Colonic mucosa (tissue), 4 donors: ENCODE measurements at regions not wholly inside any gene's neighbourhood (a gene's known extent, or its start where the extent isn't known, plus 50 kb on each side); places are given as distances from the start of the nearest gene placed in this dataset.
"Not testable (repeated sequence)": the region's sequence is repeated elsewhere in the genome, so short reads cannot be mapped to it uniquely, and the experiment has no call there.

Source experiments
- DNase-seq: peaks from one replicate; pipeline ENCODE4 v3.0.0-alpha.2; 2020
- H3K27ac ChIP-seq: fragments of 200-600 bp; one replicate; pipeline ENCODE4 v1.8.0; 2021
- H3K27me3 ChIP-seq: fragments of 200-600 bp; one replicate; pipeline ENCODE4 v1.8.0; 2021
- H3K36me3 ChIP-seq: fragments of 200-600 bp; one replicate; pipeline ENCODE4 v1.8.0; 2021
- H3K4me1 ChIP-seq: fragments of 200-600 bp; one replicate; pipeline ENCODE4 v1.8.0; 2021; ENCODE audit warnings: mild to moderate bottlenecking
- H3K4me3 ChIP-seq: fragments of 200-600 bp; one replicate; pipeline ENCODE4 v1.8.0; 2021
- H3K9ac ChIP-seq, 2 donors: one replicate each; pipeline ENCODE4 v1.7.0; 2013; ENCODE audit warnings: control low read depth in 2 of 2, low read depth in 2 of 2, low read length in 2 of 2
- H3K9me3 ChIP-seq: fragments of 200-600 bp; one replicate; pipeline ENCODE4 v1.8.0; 2021
- intact Hi-C: fragments of 100-400 bp; cut with DNase I; formaldehyde crosslinking; loops from one replicate; pipeline ENCODE4 v1.14.1; 2022
- TF ChIP-seq, protein P1 (sequence below): fragments of 200-600 bp; IDR thresholded peaks from one replicate; pipeline ENCODE4 v1.8.0; 2022; ENCODE audit warnings: antibody characterized with exemption, mild to moderate bottlenecking
- donor health status: healthy.
- donor health status: DM: no; HTN: no; CAD: no.
- donor health status: DM: no; HTN: no; CAD: no.

DNA sequence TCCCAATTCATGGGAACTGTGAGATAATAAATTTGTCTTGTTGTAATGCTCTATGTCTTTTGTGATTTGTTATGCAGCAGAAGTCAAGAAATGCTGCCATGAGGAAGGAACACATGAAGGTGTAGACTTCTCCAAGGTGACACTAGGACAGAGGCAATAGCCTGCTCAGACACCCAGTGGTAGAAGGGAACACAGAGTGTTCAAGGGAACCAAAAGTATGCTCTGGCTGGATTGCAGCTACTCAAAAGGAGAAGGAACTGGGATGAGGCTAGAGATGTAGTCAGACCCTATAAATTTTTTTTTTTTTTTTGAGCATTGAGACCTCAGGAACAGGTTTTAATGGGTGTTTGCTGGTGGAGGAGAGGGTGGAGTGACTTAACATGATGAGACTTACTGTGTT is 232.5 kb downstream of the PARP8 start:
- no peak overlapping the region for H3K4me3 ChIP-seq
- H3K36me3 ChIP-seq, result no peaks in the 10 kb centered on the region
- H3K9me3 ChIP-seq, result no peaks in the 10 kb centered on the region
- intact Hi-C loops, result no loop called here
- DNase-seq, result no peak
- no peaks in the 10 kb centered on the region for H3K27me3 ChIP-seq
- TF ChIP-seq, protein P1, sequence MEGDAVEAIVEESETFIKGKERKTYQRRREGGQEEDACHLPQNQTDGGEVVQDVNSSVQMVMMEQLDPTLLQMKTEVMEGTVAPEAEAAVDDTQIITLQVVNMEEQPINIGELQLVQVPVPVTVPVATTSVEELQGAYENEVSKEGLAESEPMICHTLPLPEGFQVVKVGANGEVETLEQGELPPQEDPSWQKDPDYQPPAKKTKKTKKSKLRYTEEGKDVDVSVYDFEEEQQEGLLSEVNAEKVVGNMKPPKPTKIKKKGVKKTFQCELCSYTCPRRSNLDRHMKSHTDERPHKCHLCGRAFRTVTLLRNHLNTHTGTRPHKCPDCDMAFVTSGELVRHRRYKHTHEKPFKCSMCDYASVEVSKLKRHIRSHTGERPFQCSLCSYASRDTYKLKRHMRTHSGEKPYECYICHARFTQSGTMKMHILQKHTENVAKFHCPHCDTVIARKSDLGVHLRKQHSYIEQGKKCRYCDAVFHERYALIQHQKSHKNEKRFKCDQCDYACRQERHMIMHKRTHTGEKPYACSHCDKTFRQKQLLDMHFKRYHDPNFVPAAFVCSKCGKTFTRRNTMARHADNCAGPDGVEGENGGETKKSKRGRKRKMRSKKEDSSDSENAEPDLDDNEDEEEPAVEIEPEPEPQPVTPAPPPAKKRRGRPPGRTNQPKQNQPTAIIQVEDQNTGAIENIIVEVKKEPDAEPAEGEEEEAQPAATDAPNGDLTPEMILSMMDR, result no peak
- H3K9ac ChIP-seq, result no peak overlapping the region
- H3K4me1 ChIP-seq, result no peaks in the 10 kb centered on the region
- H3K27ac ChIP-seq, result no peak overlapping the region

DNA sequence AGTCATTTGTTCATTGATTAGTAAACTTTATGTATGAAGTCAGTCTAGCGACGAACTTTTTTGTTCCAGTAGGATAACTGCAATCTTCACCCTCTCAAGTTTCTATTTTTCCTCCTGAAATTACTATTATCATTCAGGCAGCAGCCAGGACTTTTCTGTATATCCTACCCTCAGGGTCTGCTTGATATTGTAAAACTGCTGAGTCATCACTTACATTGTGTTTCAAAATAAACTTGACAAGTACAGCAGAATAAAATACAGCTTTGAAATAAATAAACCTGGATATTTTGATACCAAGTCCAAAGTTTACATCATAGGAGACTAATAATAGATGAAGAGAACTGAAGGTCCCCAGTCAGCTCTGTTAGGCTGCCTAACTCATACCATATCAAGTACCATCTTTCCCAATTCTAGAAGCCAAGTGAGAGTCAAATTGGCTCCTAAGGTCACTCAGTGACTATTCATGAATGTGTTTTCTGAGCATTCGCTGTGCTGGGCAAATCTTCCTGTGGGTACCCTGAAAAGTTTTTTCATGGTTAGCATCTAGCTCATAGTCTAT is 234.6 kb downstream of the PARP8 start:
- intact Hi-C loops, result no loop called here

DNA sequence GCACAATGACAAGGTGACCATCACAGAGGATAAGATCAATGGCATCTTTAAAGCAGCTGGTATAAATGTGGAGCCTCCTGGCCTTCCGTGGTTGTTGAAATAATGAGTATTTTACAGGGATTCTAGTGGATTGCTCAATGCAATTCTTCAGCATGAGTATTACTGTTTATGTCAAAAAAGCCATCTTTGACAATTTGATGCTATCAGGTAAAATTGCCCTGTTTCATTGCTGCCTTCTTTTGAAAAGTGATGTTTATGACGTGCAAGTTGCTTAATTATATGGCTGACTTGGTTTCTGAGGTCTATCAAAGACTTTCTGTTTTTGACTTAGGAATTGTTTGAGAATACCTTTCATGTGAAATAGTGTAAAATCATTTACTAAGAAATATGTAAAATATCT is 237.2 kb downstream of the PARP8 start:
- TF ChIP-seq, protein P1, result no peak
- no peaks in the 10 kb centered on the region for H3K36me3 ChIP-seq
- DNase-seq, result no peak
- intact Hi-C loops, result no loop called here
- H3K4me1 ChIP-seq, result no peaks in the 10 kb centered on the region
- H3K9ac ChIP-seq, result no peak overlapping the region
- H3K27ac ChIP-seq, result no peak overlapping the region
- H3K4me3 ChIP-seq, result no peak overlapping the region
- H3K27me3 ChIP-seq, result no peaks in the 10 kb centered on the region
- no peaks in the 10 kb centered on the region for H3K9me3 ChIP-seq

More for the DNA sequence above, 234.6 kb downstream of the PARP8 start:
- no peak for DNase-seq
- Histone ChIP-seq H3K4me1 (no peaks in the 10 kb centered on the region), H3K36me3 (no peaks in the 10 kb centered on the region), H3K4me3 (no peak overlapping the region), H3K27ac (no peak overlapping the region), H3K9ac (no peak overlapping the region), H3K27me3 (no peaks in the 10 kb centered on the region), H3K9me3 (no peaks in the 10 kb centered on the region)
- TF ChIP-seq, protein P1, result no peak

DNA sequence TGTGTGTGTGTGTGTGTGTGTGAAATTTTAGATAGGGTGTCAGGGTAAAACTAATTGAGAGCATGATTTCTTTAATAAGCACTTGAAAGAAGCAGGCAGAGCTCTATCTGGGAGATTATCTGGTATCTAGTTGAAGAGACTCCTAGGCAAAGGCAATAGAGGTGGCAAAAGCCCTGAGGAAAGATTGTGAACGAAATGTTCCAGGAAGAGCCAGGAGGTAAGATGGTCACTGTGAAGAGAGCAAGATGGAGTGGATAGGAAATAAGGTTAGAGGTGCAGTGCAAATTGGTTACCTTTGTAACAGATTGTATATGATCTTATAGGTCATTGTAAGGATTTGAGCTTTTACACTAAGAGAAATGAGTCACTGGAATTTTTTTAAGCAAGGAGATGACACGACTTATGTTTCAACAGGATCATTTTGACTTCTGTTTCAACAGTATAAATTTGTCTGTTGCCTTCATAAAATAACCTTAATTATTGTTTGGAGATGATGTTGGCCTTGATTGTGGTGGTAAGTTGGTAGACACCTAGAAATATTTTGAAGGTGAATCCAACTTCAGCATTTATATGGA is 239.6 kb downstream of the PARP8 start:
- no peak overlapping the region for H3K4me3 ChIP-seq

DNA sequence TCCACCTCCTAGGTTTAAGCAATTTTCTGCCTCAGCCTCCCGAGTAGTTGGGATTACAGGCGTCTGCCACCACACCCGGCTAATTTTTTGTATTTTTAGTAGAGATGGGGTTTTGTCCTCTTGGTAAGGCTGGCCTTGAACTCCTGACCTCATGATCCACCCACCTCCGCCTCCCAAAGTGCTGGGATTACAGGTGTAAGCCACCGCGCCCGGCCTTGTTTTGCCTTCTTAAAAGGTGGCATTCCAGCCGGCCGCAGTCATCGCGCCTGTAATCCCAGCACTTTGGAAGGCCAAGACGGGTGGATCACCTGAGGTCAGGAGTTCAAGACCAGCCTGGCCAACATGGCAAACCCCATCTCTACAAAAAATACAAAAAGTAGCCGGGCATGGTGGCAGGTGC is 253.7 kb downstream of the PARP8 start:
- H3K4me3 ChIP-seq, H3K9me3 ChIP-seq, H3K9ac ChIP-seq, intact Hi-C loops, H3K27me3 ChIP-seq, H3K27ac ChIP-seq, H3K36me3 ChIP-seq, DNase-seq, H3K4me1 ChIP-seq: not testable (repeated sequence)

More for the DNA sequence above, 239.6 kb downstream of the PARP8 start:
- Histone ChIP-seq H3K9me3 (no peaks in the 10 kb centered on the region), H3K36me3 (no peaks in the 10 kb centered on the region), H3K9ac (no peak overlapping the region), H3K4me1 (no peaks in the 10 kb centered on the region), H3K27me3 (no peaks in the 10 kb centered on the region), H3K27ac (no peak overlapping the region)
- no peak for DNase-seq
- intact Hi-C loops, result no loop called here
- TF ChIP-seq, protein P1, result no peak

DNA sequence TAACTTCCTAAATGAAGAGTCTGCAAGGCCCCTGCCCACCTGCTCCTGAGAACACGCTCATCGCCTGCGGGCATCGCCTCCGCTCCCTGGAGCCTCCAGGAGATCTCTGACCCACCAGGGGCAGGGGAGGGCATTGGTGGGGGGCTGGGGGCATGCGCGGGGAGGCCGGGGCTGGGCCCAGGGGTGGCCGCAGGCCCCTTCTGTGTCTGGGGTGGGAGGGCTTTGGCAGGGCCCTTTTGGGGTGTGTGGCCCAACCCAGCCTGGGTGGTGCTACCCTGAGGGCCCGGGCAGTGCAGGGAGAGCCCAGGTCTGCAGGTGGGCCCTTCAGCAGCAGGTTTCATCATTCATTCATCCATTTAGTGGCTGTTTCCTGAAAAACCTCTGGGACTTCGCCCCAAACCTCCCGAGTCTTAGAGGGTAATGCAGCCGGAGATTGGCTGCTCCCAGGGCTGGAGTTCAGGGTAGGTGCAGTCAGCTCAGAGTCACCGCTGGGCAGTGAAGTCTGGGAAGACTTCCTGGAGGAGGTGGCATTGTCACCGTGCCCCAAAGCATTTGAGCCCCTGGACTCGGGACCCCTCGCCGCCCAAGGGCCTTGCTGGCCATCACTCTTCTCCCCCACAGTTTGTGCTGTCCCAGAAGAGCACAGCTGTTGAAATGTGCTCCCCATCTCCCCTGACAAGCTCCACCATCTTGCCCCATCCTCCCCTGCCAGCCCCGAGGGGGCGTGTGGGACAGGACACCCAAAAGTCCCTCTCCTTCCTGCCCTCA is 255.1 kb downstream of the PARP8 start:
- Histone ChIP-seq H3K9ac (no peak overlapping the region), H3K27ac (no peak overlapping the region), H3K36me3 (no peaks in the 10 kb centered on the region), H3K9me3 (no peaks in the 10 kb centered on the region), H3K4me1 (no peaks in the 10 kb centered on the region), H3K4me3 (no peak overlapping the region), H3K27me3 (no peaks in the 10 kb centered on the region)
- TF ChIP-seq, protein P1, result no peak
- DNase-seq, result no peak
- intact Hi-C loops, result no loop called here
